Endothelial cell of umbilical vein (primary cell): ENCODE measurements at regions not wholly inside any gene's neighbourhood (a gene's known extent, or its start where the extent isn't known, plus 50 kb on each side); places are given as distances from the start of the nearest gene placed in this dataset.

Experiments
- MYC ChIP-seq: IDR thresholded peaks from one replicate; pipeline ENCODE4 v1.6.1; 2011; ENCODE audit warnings: mild to moderate bottlenecking, low read depth, low read length
- TF ChIP-seq, protein P1 (sequence below), 2 donors: IDR thresholded peaks; 1 replicate in 1 of 2; 2 replicates in 1 of 2; pipeline ENCODE4 v1.5.1; 2011; ENCODE audit warnings: low read length in 2 of 2, mild to moderate bottlenecking in 2 of 2, moderate library complexity in 2 of 2, control low read depth in 1 of 2, inconsistent platforms in 1 of 2, low read depth in 1 of 2; ENCODE audit not compliant: insufficient read depth in 1 of 2; ENCODE audit errors: extremely low read depth in 1 of 2

DNA sequence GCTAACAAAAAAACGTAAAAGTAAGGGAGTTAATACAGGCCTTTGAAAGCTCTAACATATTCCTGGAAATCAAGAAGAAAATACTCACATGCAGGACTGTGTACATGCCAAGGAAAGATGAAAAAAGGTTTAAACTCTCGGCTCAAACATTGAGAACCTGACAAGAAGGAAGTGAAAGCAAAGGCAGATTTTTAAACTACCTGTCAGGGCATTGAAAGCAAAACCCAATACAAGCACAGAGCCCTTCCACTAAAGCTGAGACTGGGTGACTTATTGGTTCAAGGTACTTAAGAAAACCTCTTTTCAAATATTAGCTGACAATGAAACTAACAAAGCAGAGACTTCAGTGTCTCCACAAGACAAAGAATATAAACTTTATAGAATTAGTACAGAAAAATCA, 313.0 kb upstream of the GRID2 start:
- TF ChIP-seq, protein P1, sequence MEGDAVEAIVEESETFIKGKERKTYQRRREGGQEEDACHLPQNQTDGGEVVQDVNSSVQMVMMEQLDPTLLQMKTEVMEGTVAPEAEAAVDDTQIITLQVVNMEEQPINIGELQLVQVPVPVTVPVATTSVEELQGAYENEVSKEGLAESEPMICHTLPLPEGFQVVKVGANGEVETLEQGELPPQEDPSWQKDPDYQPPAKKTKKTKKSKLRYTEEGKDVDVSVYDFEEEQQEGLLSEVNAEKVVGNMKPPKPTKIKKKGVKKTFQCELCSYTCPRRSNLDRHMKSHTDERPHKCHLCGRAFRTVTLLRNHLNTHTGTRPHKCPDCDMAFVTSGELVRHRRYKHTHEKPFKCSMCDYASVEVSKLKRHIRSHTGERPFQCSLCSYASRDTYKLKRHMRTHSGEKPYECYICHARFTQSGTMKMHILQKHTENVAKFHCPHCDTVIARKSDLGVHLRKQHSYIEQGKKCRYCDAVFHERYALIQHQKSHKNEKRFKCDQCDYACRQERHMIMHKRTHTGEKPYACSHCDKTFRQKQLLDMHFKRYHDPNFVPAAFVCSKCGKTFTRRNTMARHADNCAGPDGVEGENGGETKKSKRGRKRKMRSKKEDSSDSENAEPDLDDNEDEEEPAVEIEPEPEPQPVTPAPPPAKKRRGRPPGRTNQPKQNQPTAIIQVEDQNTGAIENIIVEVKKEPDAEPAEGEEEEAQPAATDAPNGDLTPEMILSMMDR (IDR thresholded peaks at IDR 0.05; ENCODE audit: extremely low read depth in 1 of 2, insufficient read depth in 1 of 2, low read depth in 1 of 2, low read length in 2 of 2): no peak
- no peak for TF ChIP-seq MYC
